PC-3 (cell line): ENCODE measurements at regions not wholly inside any gene's neighbourhood (a gene's known extent, or its start where the extent isn't known, plus 50 kb on each side); places are given as distances from the start of the nearest gene placed in this dataset.

ENCODE experiments used
- ATAC-seq: fragments of 200-7000 bp; cut with Tn5 transposase; 2 replicates; pipeline ENCODE4 v1.9.1; 2020; ENCODE audit warnings: mild to moderate bottlenecking, moderate library complexity
- BruUV-seq: library from RNA; stranded (reverse); fragments of 400-500 nt; replicated peaks from 2 replicates; lab custom pipeline; 2021; lab: Mats Ljungman, UMichigan
- CTCF ChIA-PET: fragments of 300-600 bp; sonication (Branson Sonifier 250); formaldehyde crosslinking; loops from one replicate; lab custom pipeline; 2022; ENCODE audit warnings: antibody characterized with exemption; lab: Charles Lee
- POLR2A ChIA-PET: fragments of 300-600 bp; sonication (Branson Sonifier 250); formaldehyde crosslinking; loops from one replicate; lab custom pipeline; 2022; ENCODE audit warnings: antibody characterized with exemption; ENCODE audit not compliant: unreplicated experiment; lab: Charles Lee
- DNase-seq: peaks from one replicate; pipeline ENCODE4 v3.0.0-alpha.2; 2015
- H2AFZ ChIP-seq: fragments of 300-600 bp; sonication (generic); 2 replicates; pipeline ENCODE4 v1.6.0; 2016; ENCODE audit warnings: antibody characterized with exemption, low read length
- H3F3A ChIP-seq: fragments of 300-600 bp; sonication (generic); one replicate; pipeline ENCODE4 v1.6.0; 2017; ENCODE audit warnings: antibody characterized with exemption, low read length, control low read depth, mild to moderate bottlenecking; ENCODE audit not compliant: unreplicated experiment
- H3K27ac ChIP-seq: fragments of 300-600 bp; sonication (generic); 2 replicates; pipeline ENCODE4 v1.5.1; 2016; ENCODE audit warnings: mild to moderate bottlenecking, low read length
- H3K27me3 ChIP-seq: fragments of 300-600 bp; sonication (generic); 2 replicates; pipeline ENCODE4 v1.6.1; 2016; ENCODE audit warnings: low read length, mixed read lengths
- H3K36me3 ChIP-seq: fragments of 300-600 bp; sonication (generic); 2 replicates; pipeline ENCODE4 v1.6.1; 2016; ENCODE audit warnings: low read depth, mixed run types, low read length, mixed read lengths
- H3K4me1 ChIP-seq: fragments of 300-600 bp; sonication (generic); 2 replicates; pipeline ENCODE4 v1.5.1; 2016; ENCODE audit warnings: low read length; ENCODE audit not compliant: insufficient read depth
- H3K4me2 ChIP-seq: fragments of 300-600 bp; sonication (generic); 2 replicates; pipeline ENCODE4 v1.6.0; 2016; ENCODE audit warnings: low read length
- H3K4me3 ChIP-seq: fragments of 300-600 bp; sonication (generic); 2 replicates; pipeline ENCODE4 v1.5.1; 2016; ENCODE audit warnings: mild to moderate bottlenecking, low read length, mixed read lengths
- H3K79me2 ChIP-seq: fragments of 300-600 bp; sonication (generic); 2 replicates; pipeline ENCODE4 v1.6.1; 2017; ENCODE audit warnings: low read length, mixed read lengths
- H3K9ac ChIP-seq: fragments of 300-600 bp; sonication (generic); 2 replicates; pipeline ENCODE4 v1.6.0; 2016; ENCODE audit warnings: mild to moderate bottlenecking, low read length
- H3K9me2 ChIP-seq: fragments of 300-600 bp; sonication (generic); replicated peaks from 2 replicates; pipeline ENCODE4 v1.6.1; 2016; ENCODE audit warnings: mixed run types, low read length, mixed read lengths
- H3K9me3 ChIP-seq: fragments of 300-600 bp; sonication (generic); 2 replicates; pipeline ENCODE4 v1.6.1; 2016; ENCODE audit warnings: low read length, mixed read lengths
- H4K20me1 ChIP-seq: fragments of 300-600 bp; sonication (generic); 2 replicates; pipeline ENCODE4 v1.6.1; 2016; ENCODE audit warnings: low read length, mixed read lengths
- EZH2 ChIP-seq: fragments of 300-600 bp; sonication (generic); IDR thresholded peaks from one replicate; pipeline ENCODE4 v1.6.1; 2017; ENCODE audit warnings: antibody characterized with exemption, mild to moderate bottlenecking, low read length; ENCODE audit not compliant: unreplicated experiment
- EZH2phosphoT487 ChIP-seq: fragments of 300-600 bp; sonication (generic); IDR thresholded peaks from 2 replicates; pipeline ENCODE4 v1.6.1; 2018; ENCODE audit warnings: mild to moderate bottlenecking, antibody characterized with exemption, low read length, borderline replicate concordance
- intact Hi-C: fragments of 100-400 bp; cut with micrococcal nuclease; formaldehyde crosslinking; loops from 2 replicates; pipeline ENCODE4 v1.9.0; 2023
- TF ChIP-seq, protein P1 (sequence below): fragments of 300-600 bp; sonication (generic); conservative IDR thresholded peaks from 2 replicates; pipeline ENCODE4 v1.5.1; 2017; ENCODE audit warnings: antibody characterized with exemption, low read depth, mild to moderate bottlenecking, low read length

DNA sequence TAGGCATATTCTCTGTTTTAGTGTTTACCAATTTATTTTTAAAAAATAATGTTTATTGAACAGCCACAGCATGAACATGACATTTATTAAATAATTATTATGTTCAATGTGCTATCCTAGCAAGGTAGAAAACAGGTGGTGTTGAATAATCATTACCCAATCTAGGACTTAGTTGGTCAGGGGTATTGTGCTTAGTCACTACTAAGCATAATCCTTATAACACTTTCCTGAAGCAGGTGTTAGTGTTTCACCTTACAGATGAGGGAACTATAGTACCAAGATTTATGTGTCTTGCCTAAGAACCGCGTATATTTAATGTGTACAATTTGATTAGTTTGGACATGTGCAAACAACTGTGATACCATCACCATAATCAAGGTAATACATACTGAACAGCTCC lies 1387.2 kb upstream of the ACO1 start:
- Histone ChIP-seq H3K27me3 (no peaks in the 10 kb centered on the region), H3K27ac (no peak overlapping the region), H3K4me2 (no peak overlapping the region), H3K4me3 (no peak overlapping the region), H2AFZ (no peak overlapping the region), H3F3A (no peaks in the 10 kb centered on the region), H3K9me2 (no peaks in the 10 kb centered on the region), H3K4me1 (no peaks in the 10 kb centered on the region), H3K36me3 (no peaks in the 10 kb centered on the region), H3K9ac (no peak overlapping the region), H4K20me1 (no peaks in the 10 kb centered on the region), H3K79me2 (no peaks in the 10 kb centered on the region), H3K9me3 (no peaks in the 10 kb centered on the region)
- ChIA-PET POLR2A (no interaction called here), CTCF (no interaction called here)
- intact Hi-C loops: no loop called here
- BruUV-seq: no TSS peak
- TF ChIP-seq EZH2phosphoT487 (no peak), EZH2 (no peak)
- TF ChIP-seq, protein P1, sequence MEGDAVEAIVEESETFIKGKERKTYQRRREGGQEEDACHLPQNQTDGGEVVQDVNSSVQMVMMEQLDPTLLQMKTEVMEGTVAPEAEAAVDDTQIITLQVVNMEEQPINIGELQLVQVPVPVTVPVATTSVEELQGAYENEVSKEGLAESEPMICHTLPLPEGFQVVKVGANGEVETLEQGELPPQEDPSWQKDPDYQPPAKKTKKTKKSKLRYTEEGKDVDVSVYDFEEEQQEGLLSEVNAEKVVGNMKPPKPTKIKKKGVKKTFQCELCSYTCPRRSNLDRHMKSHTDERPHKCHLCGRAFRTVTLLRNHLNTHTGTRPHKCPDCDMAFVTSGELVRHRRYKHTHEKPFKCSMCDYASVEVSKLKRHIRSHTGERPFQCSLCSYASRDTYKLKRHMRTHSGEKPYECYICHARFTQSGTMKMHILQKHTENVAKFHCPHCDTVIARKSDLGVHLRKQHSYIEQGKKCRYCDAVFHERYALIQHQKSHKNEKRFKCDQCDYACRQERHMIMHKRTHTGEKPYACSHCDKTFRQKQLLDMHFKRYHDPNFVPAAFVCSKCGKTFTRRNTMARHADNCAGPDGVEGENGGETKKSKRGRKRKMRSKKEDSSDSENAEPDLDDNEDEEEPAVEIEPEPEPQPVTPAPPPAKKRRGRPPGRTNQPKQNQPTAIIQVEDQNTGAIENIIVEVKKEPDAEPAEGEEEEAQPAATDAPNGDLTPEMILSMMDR: no peak
- DNase-seq (no peak), ATAC-seq (no peak)

- ATAC-seq (no peak), DNase-seq (no peak)
- Histone ChIP-seq H3K4me1 (no peaks in the 10 kb centered on the region), H3K9me2 (no peaks in the 10 kb centered on the region), H3F3A (no peaks in the 10 kb centered on the region), H3K4me3 (no peak overlapping the region), H3K9ac (no peak overlapping the region), H3K27me3 (no peaks in the 10 kb centered on the region), H3K9me3 (no peaks in the 10 kb centered on the region), H2AFZ (no peak overlapping the region), H3K27ac (no peak overlapping the region), H4K20me1 (no peaks in the 10 kb centered on the region), H3K79me2 (no peaks in the 10 kb centered on the region), H3K36me3 (no peaks in the 10 kb centered on the region), H3K4me2 (no peak overlapping the region)
- POLR2A ChIA-PET: no interaction called here
- TF ChIP-seq, protein P1: no peak
- TF ChIP-seq EZH2 (no peak), EZH2phosphoT487 (no peak)
- intact Hi-C loops: no loop called here
- CTCF ChIA-PET: no interaction called here
- no TSS peak for BruUV-seq
These were observed 1379.3 kb upstream of the ACO1 start for GRCh38 chr9:31005086-31005665.

DNA sequence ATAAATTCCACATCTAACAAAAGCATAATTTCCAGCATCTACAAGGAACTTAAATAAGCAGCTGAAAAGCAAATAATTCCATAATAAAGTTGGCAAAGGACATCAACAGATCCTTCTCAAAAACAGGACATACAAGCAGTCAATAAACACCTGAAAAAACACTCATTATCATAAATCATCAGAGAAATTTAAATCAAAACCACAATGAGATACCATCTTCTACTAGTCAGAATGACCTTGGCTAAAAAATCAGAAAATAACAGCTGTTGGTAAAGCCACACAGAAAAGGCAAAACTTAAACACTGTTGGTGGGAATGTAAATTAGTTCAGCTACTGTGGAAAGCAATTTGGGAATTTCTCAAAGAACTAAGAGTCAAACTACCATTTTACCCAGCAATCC lies 1371.1 kb upstream of the ACO1 start:
- Histone ChIP-seq H3K9ac (no peak overlapping the region), H3K9me3 (no peaks in the 10 kb centered on the region), H2AFZ (no peak overlapping the region), H3F3A (no peaks in the 10 kb centered on the region), H3K4me2 (no peak overlapping the region), H3K27me3 (no peaks in the 10 kb centered on the region), H3K79me2 (no peaks in the 10 kb centered on the region), H3K27ac (no peak overlapping the region), H3K9me2 (no peaks in the 10 kb centered on the region), H4K20me1 (no peaks in the 10 kb centered on the region), H3K36me3 (no peaks in the 10 kb centered on the region), H3K4me1 (no peaks in the 10 kb centered on the region), H3K4me3 (no peak overlapping the region)
- ChIA-PET CTCF (no interaction called here), POLR2A (no interaction called here)
- no TSS peak for BruUV-seq
- intact Hi-C loops: no loop called here
- TF ChIP-seq, protein P1: no peak
- TF ChIP-seq EZH2phosphoT487: no peak
- TF ChIP-seq EZH2: no peak
- no peak for DNase-seq
- no peak for ATAC-seq
